Fibroblast of pulmonary artery (primary cell): ENCODE measurements at regions not wholly inside any gene's neighbourhood (a gene's known extent, or its start where the extent isn't known, plus 50 kb on each side); places are given as distances from the start of the nearest gene placed in this dataset.

ENCODE experiments used
- DNase-seq: peaks from one replicate; pipeline ENCODE4 v3.0.0-alpha.2; 2010; ENCODE audit warnings: low read depth
- H3K4me3 ChIP-seq: replicated peaks from 2 replicates; pipeline ENCODE4 v1.5.1; 2011; ENCODE audit warnings: low read depth, mild to moderate bottlenecking, control low read depth, low read length, moderate library complexity
- CTCF ChIP-seq: IDR thresholded peaks from 2 replicates; pipeline ENCODE4 v1.5.1; 2011; ENCODE audit warnings: mild to moderate bottlenecking, control low read depth, low read length, inconsistent platforms; ENCODE audit errors: missing control alignments

GRCh38 chr4:38396845-38397547 is 267.0 kb upstream of the KLF3 start:
- TF ChIP-seq CTCF = no peak
- DNase-seq = no peak
- H3K4me3 ChIP-seq = no peak overlapping the region

GRCh38 chr4:38400946-38401345 is 263.1 kb upstream of the KLF3 start:
- H3K4me3 ChIP-seq = no peak overlapping the region
- DNase-seq = no peak
- TF ChIP-seq CTCF = no peak

GRCh38 chr4:38406243-38406642 is 257.8 kb upstream of the KLF3 start:
- DNase-seq = no peak
- H3K4me3 ChIP-seq = no peak overlapping the region
- TF ChIP-seq CTCF = no peak

GRCh38 chr4:38409852-38410251 is 254.1 kb upstream of the KLF3 start:
- TF ChIP-seq CTCF = no peak
- no peak for DNase-seq
- H3K4me3 ChIP-seq = no peak overlapping the region

GRCh38 chr4:38411092-38411491 is 252.9 kb upstream of the KLF3 start:
- DNase-seq = no peak
- H3K4me3 ChIP-seq = no peak overlapping the region
- no peak for TF ChIP-seq CTCF

GRCh38 chr4:38411981-38412536 is 251.9 kb upstream of the KLF3 start:
- no peak for DNase-seq
- H3K4me3 ChIP-seq = no peak overlapping the region
- TF ChIP-seq CTCF = no peak
